ENCODE measurements at regions not wholly inside any gene's neighbourhood (a gene's known extent, or its start where the extent isn't known, plus 50 kb on each side); places are given as distances from the start of the nearest gene placed in this dataset.

GRCh38 chr11:96461871-96462270, 72.1 kb downstream of the JRKL start:
- DNase-seq: no peak
- Histone ChIP-seq H3K4me1 (peaks cover 0 to 11% (median 0%) of the 10 kb centered on the region in 4 donors), H3K9me3 (no peaks in the 10 kb centered on the region), H3K4me3 (no peak overlapping the region), H3K27me3 (peaks cover 11% of the 10 kb centered on the region), H3K36me3 (no peaks in the 10 kb centered on the region), H3K27ac (no peak overlapping the region)
- WGBS, 2 donors (ENCODE audit: low coverage in 1 of 2): 21 to 44% methylated on average over 2 of the region's 2 CpGs
- in situ Hi-C loops (cut with MboI; ENCODE audit: low pct_ligation_motif_present in 1 of 4, low pct_unique_long_range_greater_than_20kb in 1 of 4, low sequenced_read_pairs in 3 of 4) (loop anchor here in 3 of 4 donors (10.0 to 25.0 kb wide), 2 partner anchors 675 to 683 kb away; no protein-coding TSS in a partner anchor), intact Hi-C loops (cut with DNase I; ENCODE audit: low total_unique reads) (no loop called here)
- TF ChIP-seq, protein P1, sequence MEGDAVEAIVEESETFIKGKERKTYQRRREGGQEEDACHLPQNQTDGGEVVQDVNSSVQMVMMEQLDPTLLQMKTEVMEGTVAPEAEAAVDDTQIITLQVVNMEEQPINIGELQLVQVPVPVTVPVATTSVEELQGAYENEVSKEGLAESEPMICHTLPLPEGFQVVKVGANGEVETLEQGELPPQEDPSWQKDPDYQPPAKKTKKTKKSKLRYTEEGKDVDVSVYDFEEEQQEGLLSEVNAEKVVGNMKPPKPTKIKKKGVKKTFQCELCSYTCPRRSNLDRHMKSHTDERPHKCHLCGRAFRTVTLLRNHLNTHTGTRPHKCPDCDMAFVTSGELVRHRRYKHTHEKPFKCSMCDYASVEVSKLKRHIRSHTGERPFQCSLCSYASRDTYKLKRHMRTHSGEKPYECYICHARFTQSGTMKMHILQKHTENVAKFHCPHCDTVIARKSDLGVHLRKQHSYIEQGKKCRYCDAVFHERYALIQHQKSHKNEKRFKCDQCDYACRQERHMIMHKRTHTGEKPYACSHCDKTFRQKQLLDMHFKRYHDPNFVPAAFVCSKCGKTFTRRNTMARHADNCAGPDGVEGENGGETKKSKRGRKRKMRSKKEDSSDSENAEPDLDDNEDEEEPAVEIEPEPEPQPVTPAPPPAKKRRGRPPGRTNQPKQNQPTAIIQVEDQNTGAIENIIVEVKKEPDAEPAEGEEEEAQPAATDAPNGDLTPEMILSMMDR (IDR thresholded peaks at IDR 0.05): no peak
- TF ChIP-seq EP300 (IDR thresholded peaks at IDR 0.05; ENCODE audit: low read depth) (no peak), POLR2A (IDR thresholded peaks at IDR 0.05) (no peak), POLR2AphosphoS5 (IDR thresholded peaks at IDR 0.05) (no peak)

GRCh38 chr11:96464700-96465307, 75.0 kb downstream of the JRKL start:
- 15 to 20% methylated on average over 7 of the region's 7 CpGs for WGBS, 2 donors (ENCODE audit: low coverage in 1 of 2)

GRCh38 chr11:96465512-96465911, 75.7 kb downstream of the JRKL start:
- 40 to 45% methylated on average over 3 of the region's 3 CpGs for WGBS, 2 donors (ENCODE audit: low coverage in 1 of 2)
- H3K4me3 ChIP-seq: no peak overlapping the region

More at GRCh38 chr11:96464700-96465307, 75.0 kb downstream of the JRKL start:
- intact Hi-C loops (cut with DNase I; ENCODE audit: low total_unique reads) (no loop called here), in situ Hi-C loops (cut with MboI; ENCODE audit: low pct_ligation_motif_present in 1 of 4, low pct_unique_long_range_greater_than_20kb in 1 of 4, low sequenced_read_pairs in 3 of 4) (loop anchor here in 3 of 4 donors (10.0 to 25.0 kb wide), 2 partner anchors 672 to 680 kb away; no protein-coding TSS in a partner anchor)
- TF ChIP-seq, protein P1 (IDR thresholded peaks at IDR 0.05): peak; percentile 48 to 76 (median 69)
- no peak for TF ChIP-seq POLR2A (IDR thresholded peaks at IDR 0.05)
- DNase-seq: no peak
- no peak overlapping the region for H3K27ac ChIP-seq
- no peaks in the 10 kb centered on the region for H3K9me3 ChIP-seq
- H3K27me3 ChIP-seq: peaks cover 5% of the 10 kb centered on the region
- no peak overlapping the region for H3K4me3 ChIP-seq
- no peaks in the 10 kb centered on the region for H3K36me3 ChIP-seq
- H3K4me1 ChIP-seq: peaks cover 0 to 11% (median 0%) of the 10 kb centered on the region in 4 donors

DNA sequence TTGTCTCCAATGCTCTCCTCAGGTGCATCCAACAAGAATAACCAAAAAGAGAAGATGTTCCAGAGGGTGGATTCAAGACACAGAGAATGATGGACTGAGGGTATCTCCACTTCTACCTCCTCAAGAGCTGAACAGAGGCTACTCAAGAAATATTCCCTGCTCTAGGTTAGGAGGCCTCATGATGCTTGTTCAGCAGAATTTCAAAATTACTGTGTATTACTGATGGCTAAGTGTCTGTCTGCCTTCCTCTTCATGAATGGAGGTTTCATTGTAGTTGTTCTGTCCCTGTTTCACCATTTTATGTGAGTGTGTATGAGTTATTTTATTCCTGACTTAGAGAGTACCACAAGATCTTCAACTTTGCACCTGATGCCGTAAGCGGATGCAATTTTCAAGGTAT, 76.8 kb downstream of the JRKL start:
- in situ Hi-C loops (cut with MboI; ENCODE audit: low pct_ligation_motif_present in 1 of 4, low pct_unique_long_range_greater_than_20kb in 1 of 4, low sequenced_read_pairs in 3 of 4): loop anchor here in 3 of 4 donors (10.0 to 25.0 kb wide), 2 partner anchors 671 to 678 kb away; no protein-coding TSS in a partner anchor
- intact Hi-C loops (cut with DNase I; ENCODE audit: low total_unique reads): no loop called here
- TF ChIP-seq, protein P1 (IDR thresholded peaks at IDR 0.05): no peak
- no peak for TF ChIP-seq POLR2AphosphoS5 (IDR thresholded peaks at IDR 0.05)
- no peak for TF ChIP-seq EP300 (IDR thresholded peaks at IDR 0.05; ENCODE audit: low read depth)
- TF ChIP-seq POLR2A (IDR thresholded peaks at IDR 0.05): no peak

More at GRCh38 chr11:96465512-96465911, 75.7 kb downstream of the JRKL start:
- no peaks in the 10 kb centered on the region for H3K36me3 ChIP-seq
- no peak for DNase-seq
- in situ Hi-C loops (cut with MboI; ENCODE audit: low pct_ligation_motif_present in 1 of 4, low pct_unique_long_range_greater_than_20kb in 1 of 4, low sequenced_read_pairs in 3 of 4) (loop anchor here in 3 of 4 donors (10.0 to 25.0 kb wide), 2 partner anchors 672 to 679 kb away; no protein-coding TSS in a partner anchor), intact Hi-C loops (cut with DNase I; ENCODE audit: low total_unique reads) (no loop called here)
- peaks cover 0 to 11% (median 0%) of the 10 kb centered on the region in 4 donors for H3K4me1 ChIP-seq
- no peak for TF ChIP-seq POLR2AphosphoS5 (IDR thresholded peaks at IDR 0.05)
- TF ChIP-seq POLR2A (IDR thresholded peaks at IDR 0.05): no peak
- TF ChIP-seq, protein P1 (IDR thresholded peaks at IDR 0.05): no peak
- no peak for TF ChIP-seq EP300 (IDR thresholded peaks at IDR 0.05; ENCODE audit: low read depth)
- peaks cover 5% of the 10 kb centered on the region for H3K27me3 ChIP-seq
- H3K27ac ChIP-seq: no peak overlapping the region
- no peaks in the 10 kb centered on the region for H3K9me3 ChIP-seq

More for the DNA sequence above, 76.8 kb downstream of the JRKL start:
- WGBS, 2 donors (ENCODE audit: low coverage in 1 of 2): 96 to 99% methylated on average over 2 of the region's 2 CpGs
- no peak for DNase-seq
- Histone ChIP-seq H3K4me3 (no peak overlapping the region), H3K27me3 (peaks cover 5% of the 10 kb centered on the region), H3K36me3 (no peaks in the 10 kb centered on the region), H3K9me3 (no peaks in the 10 kb centered on the region), H3K4me1 (peaks cover 0 to 11% (median 0%) of the 10 kb centered on the region in 4 donors), H3K27ac (no peak overlapping the region)
